Activated T-cell treated with anti-CD3 and anti-CD28 coated beads, Interleukin-2, amount 50 U/mL, for 4 hours (primary cell): ENCODE measurements at regions not wholly inside any gene's neighbourhood (a gene's known extent, or its start where the extent isn't known, plus 50 kb on each side); places are given as distances from the start of the nearest gene placed in this dataset.

Source experiments
- ATAC-seq, 2 donors: fragments of 200-7000 bp; cut with Tn5 transposase; one replicate each; pipeline ENCODE4 v1.10.0; 2021
- DNase-seq: peaks from one replicate; pipeline ENCODE4 v3.0.0-alpha.2; 2020
- H3K27me3 Mint-ChIP-seq: one replicate; pipeline ENCODE4 v1.8.0; 2021; ENCODE audit warnings: low read depth, mixed read lengths
- H3K36me3 Mint-ChIP-seq: one replicate; pipeline ENCODE4 v1.8.0; 2022; ENCODE audit warnings: mixed read lengths; ENCODE audit not compliant: insufficient read depth
- H3K4me1 Mint-ChIP-seq: one replicate; pipeline ENCODE4 v1.8.0; 2021; ENCODE audit warnings: low read depth, mixed read lengths
- H3K4me3 Mint-ChIP-seq: one replicate; pipeline ENCODE4 v1.8.0; 2021; ENCODE audit warnings: mild to moderate bottlenecking, moderate library complexity, mixed read lengths
- H3K9me3 Mint-ChIP-seq: one replicate; pipeline ENCODE4 v1.8.0; 2021; ENCODE audit warnings: mixed read lengths

- Mint-ChIP-seq H3K36me3 (no peaks in the 10 kb centered on the region), H3K4me1 (no peaks in the 10 kb centered on the region), H3K9me3 (no peaks in the 10 kb centered on the region), H3K27me3 (peaks cover 10% of the 10 kb centered on the region), H3K4me3 (no peak overlapping the region)
- no peak for DNase-seq
- no peak for ATAC-seq
Observed at GRCh38 chr15:93517176-93517575, 428.2 kb upstream of the RGMA start.

GRCh38 chr15:93515256-93516051, 426.4 kb upstream of the RGMA start:
- Mint-ChIP-seq H3K36me3 (no peaks in the 10 kb centered on the region), H3K4me1 (no peaks in the 10 kb centered on the region), H3K27me3 (peaks cover 9% of the 10 kb centered on the region), H3K4me3 (no peak overlapping the region), H3K9me3 (no peaks in the 10 kb centered on the region)
- ATAC-seq, result no peak
- no peak for DNase-seq

DNA sequence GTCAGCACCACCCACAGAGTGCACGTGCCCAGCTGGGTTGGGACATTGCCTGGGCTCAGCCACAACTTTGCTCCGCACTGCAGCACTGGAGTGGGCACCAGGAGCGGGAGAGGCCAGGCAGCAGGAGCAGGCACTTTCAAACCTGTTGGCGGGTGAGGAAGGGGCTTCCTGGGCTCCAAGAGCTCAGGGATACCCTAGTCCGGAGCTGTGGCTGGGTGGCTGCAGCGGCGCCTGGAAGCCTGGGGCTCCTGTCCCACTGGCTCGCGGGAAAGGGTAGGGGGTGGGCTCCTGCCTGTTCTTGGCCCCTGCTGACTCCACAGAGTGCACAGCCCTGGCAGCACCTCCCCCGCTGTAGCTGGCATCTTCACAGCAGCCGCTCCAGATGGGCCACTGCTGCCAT, 417.6 kb upstream of the RGMA start:
- H3K27me3 Mint-ChIP-seq, result no peaks in the 10 kb centered on the region
- no peak for DNase-seq
- H3K4me3 Mint-ChIP-seq, result no peak overlapping the region
- H3K9me3 Mint-ChIP-seq, result no peaks in the 10 kb centered on the region
- no peaks in the 10 kb centered on the region for H3K36me3 Mint-ChIP-seq
- no peak for ATAC-seq
- no peaks in the 10 kb centered on the region for H3K4me1 Mint-ChIP-seq

GRCh38 chr15:93505506-93505905, 416.5 kb upstream of the RGMA start:
- H3K9me3 Mint-ChIP-seq, result no peaks in the 10 kb centered on the region
- H3K4me3 Mint-ChIP-seq, result no peak overlapping the region
- DNase-seq (no peak), ATAC-seq (no peak)
- no peaks in the 10 kb centered on the region for H3K4me1 Mint-ChIP-seq
- no peaks in the 10 kb centered on the region for H3K36me3 Mint-ChIP-seq
- H3K27me3 Mint-ChIP-seq, result no peaks in the 10 kb centered on the region

DNA sequence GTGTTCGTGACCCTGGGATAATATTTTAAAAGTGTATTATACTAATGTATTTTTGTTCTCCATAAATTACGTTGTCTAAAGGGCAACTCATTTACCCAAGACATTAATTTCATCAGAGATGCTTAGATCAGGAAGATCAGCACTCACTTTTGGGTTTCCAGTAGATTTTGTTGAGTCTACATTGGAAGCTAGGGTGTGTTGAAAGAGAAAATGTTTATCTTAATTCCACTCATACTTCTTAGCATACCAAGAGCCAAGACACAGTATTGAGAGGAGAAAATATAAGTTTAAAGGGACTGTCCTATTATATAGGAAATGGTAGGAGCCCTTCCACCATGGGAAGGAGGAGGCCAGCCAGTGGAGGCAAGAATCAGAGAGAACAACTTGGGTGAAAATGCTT, 412.9 kb upstream of the RGMA start:
- H3K27me3 Mint-ChIP-seq, result peaks cover 4% of the 10 kb centered on the region
- no peaks in the 10 kb centered on the region for H3K4me1 Mint-ChIP-seq
- DNase-seq (no peak), ATAC-seq (no peak)
- H3K36me3 Mint-ChIP-seq, result no peaks in the 10 kb centered on the region
- no peak overlapping the region for H3K4me3 Mint-ChIP-seq
- no peaks in the 10 kb centered on the region for H3K9me3 Mint-ChIP-seq

DNA sequence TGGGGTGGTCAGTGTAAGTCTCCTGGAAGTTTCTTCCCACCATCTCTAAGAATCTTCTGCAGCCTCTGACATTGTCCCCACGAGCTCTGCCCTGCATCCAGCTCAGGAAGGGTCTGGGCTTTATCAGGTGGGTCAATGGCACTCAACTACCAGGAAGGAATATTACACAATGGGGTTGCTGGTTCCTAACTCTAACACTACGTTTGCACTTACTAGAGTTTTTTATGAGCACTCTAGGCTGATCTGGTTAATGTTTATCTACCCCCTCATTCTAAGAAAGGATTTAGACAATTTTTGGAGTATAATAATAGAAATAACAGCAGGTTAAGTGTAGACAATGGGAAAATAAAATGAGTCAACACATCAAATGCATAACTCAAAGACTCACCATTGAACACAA, 411.1 kb upstream of the RGMA start:
- DNase-seq (no peak), ATAC-seq (no peak)
- no peak overlapping the region for H3K4me3 Mint-ChIP-seq
- no peaks in the 10 kb centered on the region for H3K4me1 Mint-ChIP-seq
- H3K9me3 Mint-ChIP-seq, result no peaks in the 10 kb centered on the region
- no peaks in the 10 kb centered on the region for H3K36me3 Mint-ChIP-seq
- H3K27me3 Mint-ChIP-seq, result peaks cover 4% of the 10 kb centered on the region

- ATAC-seq (no peak), DNase-seq (no peak)
- H3K9me3 Mint-ChIP-seq, result no peaks in the 10 kb centered on the region
- peaks cover 4% of the 10 kb centered on the region for H3K27me3 Mint-ChIP-seq
- H3K36me3 Mint-ChIP-seq, result no peaks in the 10 kb centered on the region
- H3K4me3 Mint-ChIP-seq, result no peak overlapping the region
- H3K4me1 Mint-ChIP-seq, result no peaks in the 10 kb centered on the region
Observed at GRCh38 chr15:93497291-93497690, 408.3 kb upstream of the RGMA start.

DNA sequence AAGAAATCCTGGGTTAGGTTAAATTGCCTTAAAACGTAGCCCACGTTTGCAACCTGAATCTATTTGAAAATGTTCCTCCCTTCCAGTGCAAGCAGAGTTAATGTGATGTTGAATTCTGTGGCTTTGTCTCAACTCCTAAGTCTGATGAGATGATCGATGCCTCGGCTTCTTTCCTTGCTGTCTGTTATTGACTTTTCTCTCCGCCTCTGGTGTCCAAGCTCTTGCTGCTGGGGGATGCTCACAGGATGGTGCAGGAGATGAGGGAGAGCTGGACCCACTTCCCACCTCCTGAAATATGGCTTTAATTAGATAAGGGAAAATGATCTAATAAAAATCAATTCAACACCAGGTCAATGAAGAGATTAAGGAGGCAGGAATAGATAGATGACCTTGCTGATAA, 407.9 kb upstream of the RGMA start:
- no peak for DNase-seq
- H3K27me3 Mint-ChIP-seq, result peaks cover 4% of the 10 kb centered on the region
- no peaks in the 10 kb centered on the region for H3K9me3 Mint-ChIP-seq
- H3K4me1 Mint-ChIP-seq, result no peaks in the 10 kb centered on the region
- H3K4me3 Mint-ChIP-seq, result no peak overlapping the region
- ATAC-seq, result no peak
- no peaks in the 10 kb centered on the region for H3K36me3 Mint-ChIP-seq

GRCh38 chr15:93495799-93496637, 407.0 kb upstream of the RGMA start:
- Mint-ChIP-seq H3K4me1 (no peaks in the 10 kb centered on the region), H3K9me3 (no peaks in the 10 kb centered on the region), H3K4me3 (no peak overlapping the region), H3K36me3 (no peaks in the 10 kb centered on the region), H3K27me3 (peaks cover 4% of the 10 kb centered on the region)
- no peak for DNase-seq
- ATAC-seq, result no peak

GRCh38 chr15:93493172-93493571, 404.2 kb upstream of the RGMA start:
- no peaks in the 10 kb centered on the region for H3K9me3 Mint-ChIP-seq
- H3K27me3 Mint-ChIP-seq, result peaks cover 4% of the 10 kb centered on the region
- ATAC-seq (no peak), DNase-seq (no peak)
- no peaks in the 10 kb centered on the region for H3K36me3 Mint-ChIP-seq
- H3K4me1 Mint-ChIP-seq, result no peaks in the 10 kb centered on the region
- H3K4me3 Mint-ChIP-seq, result no peak overlapping the region

DNA sequence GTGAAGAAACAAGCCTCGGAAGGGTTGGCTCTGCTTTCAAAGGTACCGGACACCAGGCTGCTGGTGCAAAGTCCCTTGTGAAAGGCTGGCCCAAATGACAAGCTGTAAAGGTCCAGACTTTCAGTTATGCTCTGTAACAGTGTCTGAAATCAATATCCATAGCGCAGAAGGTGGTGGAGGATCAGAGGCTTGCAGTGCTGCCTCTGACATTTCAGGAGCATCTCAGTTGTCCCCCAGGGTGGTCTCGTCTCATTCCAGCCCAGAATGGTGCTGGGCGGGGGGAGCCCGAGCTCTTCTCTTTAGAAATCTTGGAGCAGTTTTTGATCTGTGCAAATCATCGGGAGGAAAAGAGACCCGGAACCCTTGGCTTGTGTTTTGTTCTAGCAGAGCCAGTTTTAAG, 402.3 kb upstream of the RGMA start:
- Mint-ChIP-seq H3K27me3 (no peaks in the 10 kb centered on the region), H3K4me1 (no peaks in the 10 kb centered on the region), H3K4me3 (no peak overlapping the region), H3K36me3 (no peaks in the 10 kb centered on the region), H3K9me3 (no peaks in the 10 kb centered on the region)
- no peak for ATAC-seq
- no peak for DNase-seq

GRCh38 chr15:93488296-93488713, 399.3 kb upstream of the RGMA start:
- H3K27me3 Mint-ChIP-seq, result peaks cover 1% of the 10 kb centered on the region
- DNase-seq, result no peak
- no peaks in the 10 kb centered on the region for H3K36me3 Mint-ChIP-seq
- no peaks in the 10 kb centered on the region for H3K4me1 Mint-ChIP-seq
- H3K9me3 Mint-ChIP-seq, result no peaks in the 10 kb centered on the region
- ATAC-seq, result no peak
- no peak overlapping the region for H3K4me3 Mint-ChIP-seq

DNA sequence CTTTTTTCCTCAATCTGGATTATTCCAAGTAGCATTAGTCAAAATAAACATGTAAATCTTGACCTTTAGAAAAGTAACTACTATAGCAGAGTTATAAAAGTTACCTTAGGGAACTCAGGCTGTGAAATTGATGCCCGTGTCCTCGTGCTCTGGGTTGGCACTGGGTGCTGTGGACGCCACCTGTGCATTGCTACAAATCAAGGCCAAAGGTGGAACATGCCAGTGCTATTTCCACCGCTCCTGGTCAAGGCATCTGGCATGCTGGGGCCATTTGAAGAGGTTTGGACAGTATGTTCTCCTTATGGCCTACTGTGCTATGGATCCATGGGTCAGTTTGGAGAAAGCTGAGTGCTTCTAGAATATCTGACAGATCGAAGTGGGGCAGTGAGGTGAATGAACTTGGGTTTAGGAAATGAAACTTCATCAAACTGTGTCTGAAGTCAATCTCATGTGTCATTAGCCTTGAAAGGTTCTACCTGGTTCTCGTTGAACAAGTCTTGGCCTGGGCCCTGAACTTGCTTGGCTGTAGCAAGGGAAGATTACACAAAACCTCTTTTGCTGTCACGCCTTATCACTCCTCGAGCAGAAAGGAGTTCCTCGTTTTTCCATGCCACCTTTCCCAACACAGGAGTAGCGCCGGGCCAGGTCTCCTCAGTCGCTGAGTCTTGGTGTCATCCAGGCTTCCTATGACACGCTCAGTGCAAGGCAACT, 397.6 kb upstream of the RGMA start:
- H3K9me3 Mint-ChIP-seq, result no peaks in the 10 kb centered on the region
- DNase-seq (no peak), ATAC-seq (no peak)
- no peak overlapping the region for H3K4me3 Mint-ChIP-seq
- peaks cover 1% of the 10 kb centered on the region for H3K27me3 Mint-ChIP-seq
- no peaks in the 10 kb centered on the region for H3K36me3 Mint-ChIP-seq
- H3K4me1 Mint-ChIP-seq, result no peaks in the 10 kb centered on the region

- H3K27me3 Mint-ChIP-seq, result peaks cover 1% of the 10 kb centered on the region
Observed at GRCh38 chr15:93485438-93486327, 396.7 kb upstream of the RGMA start.

More at GRCh38 chr15:93485438-93486327, 396.7 kb upstream of the RGMA start:
- Mint-ChIP-seq H3K4me3 (no peak overlapping the region), H3K9me3 (no peaks in the 10 kb centered on the region), H3K36me3 (no peaks in the 10 kb centered on the region), H3K4me1 (no peaks in the 10 kb centered on the region)
- DNase-seq (no peak), ATAC-seq (no peak)
